Tibial artery (tissue), 4 donors: ENCODE measurements at regions not wholly inside any gene's neighbourhood (a gene's known extent, or its start where the extent isn't known, plus 50 kb on each side); places are given as distances from the start of the nearest gene placed in this dataset.

ENCODE experiments used
- DNase-seq, 2 donors: peaks; one replicate each; pipeline ENCODE4 v3.0.0-alpha.2; 2019
- H3K27ac ChIP-seq, 2 donors: fragments of 200-600 bp; sonication (generic) in 1 of 2; 1 replicate in 1 of 2; 2 replicates in 1 of 2; pipeline ENCODE4 v1.5.1; 2018 to 2019; ENCODE audit warnings: mild to moderate bottlenecking in 1 of 2
- H3K27me3 ChIP-seq, 2 donors: fragments of 200-600 bp; sonication (generic) in 1 of 2; one replicate each; pipeline versions ENCODE4 v1.5.1 to v1.6.0; 2016 to 2019
- H3K36me3 ChIP-seq, 3 donors: fragments of 200-600 bp; sonication (generic) in 2 of 3; one replicate each; pipeline ENCODE4 v1.5.1; 2016 to 2019; ENCODE audit warnings: mild to moderate bottlenecking in 2 of 3
- H3K4me1 ChIP-seq, 4 donors: fragments of 200-600 bp; sonication (generic) in 2 of 4; 1 replicate in 3 of 4; 2 replicates in 1 of 4; pipeline ENCODE4 v1.5.1; 2016 to 2019
- H3K4me3 ChIP-seq, 2 donors: fragments of 200-600 bp; sonication (generic) in 1 of 2; 1 replicate in 1 of 2; 2 replicates in 1 of 2; pipeline ENCODE4 v1.5.1; 2018 to 2019; ENCODE audit warnings: mild to moderate bottlenecking in 2 of 2
- H3K9me3 ChIP-seq, 3 donors: fragments of 200-600 bp; sonication (generic) in 1 of 3; one replicate each; pipeline ENCODE4 v1.5.1; 2016 to 2019
- CTCF ChIP-seq, 2 experiments: fragments of 200-600 bp in 1 of 2; fragments of 450-650 bp in 1 of 2; IDR thresholded peaks; one replicate each; pipeline ENCODE4 v1.5.1; 2017 to 2019; ENCODE audit warnings: antibody characterized with exemption in 2 of 2, mild to moderate bottlenecking in 1 of 2, moderate library complexity in 1 of 2
- intact Hi-C: fragments of 100-400 bp; cut with DNase I; formaldehyde crosslinking; loops from one replicate; pipeline ENCODE4 v1.15.0; 2023; ENCODE audit warnings: low total_unique reads

DNA sequence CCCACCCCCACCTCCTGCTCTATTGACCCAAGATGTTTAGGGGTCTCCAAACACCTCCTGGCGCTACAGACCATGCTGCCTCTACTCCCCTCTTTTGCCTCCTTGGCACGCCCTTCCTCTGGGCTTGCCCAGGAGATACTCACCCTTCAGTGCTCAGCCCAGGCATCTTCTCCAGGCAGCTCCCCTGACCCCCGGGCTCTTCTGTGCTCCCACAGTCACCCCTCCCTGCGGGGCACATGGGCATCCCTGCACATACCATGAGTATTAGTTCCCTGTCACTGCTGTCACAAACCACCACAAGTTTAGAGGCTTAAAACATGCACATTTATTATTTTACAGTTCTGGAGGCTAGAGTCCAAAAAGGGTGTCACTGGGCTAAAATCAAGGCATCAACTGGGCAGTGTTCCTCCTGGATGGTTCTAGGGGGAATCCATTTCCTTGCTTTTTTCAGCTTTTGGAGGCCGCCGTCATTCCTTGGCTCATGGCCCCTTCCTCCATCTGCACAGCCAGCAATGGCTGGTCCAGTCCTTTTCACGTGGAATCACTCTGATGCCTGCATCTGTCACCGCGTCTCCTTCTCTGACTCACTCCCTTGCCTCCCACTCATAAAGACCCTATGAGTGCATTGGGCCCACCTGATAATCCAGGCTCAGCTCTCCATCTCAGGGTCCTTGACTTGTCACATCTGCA is 230.4 kb upstream of the COPS8 start:
- Histone ChIP-seq H3K9me3 (no peaks in the 10 kb centered on the region), H3K4me1 (no peaks in the 10 kb centered on the region), H3K27me3 (no peaks in the 10 kb centered on the region), H3K36me3 (no peaks in the 10 kb centered on the region), H3K27ac (no peak overlapping the region), H3K4me3 (no peak overlapping the region)
- intact Hi-C loops: no loop called here
- no peak for TF ChIP-seq CTCF (IDR thresholded peaks at IDR 0.05)
- DNase-seq: peak in 1 of 2 donors; percentile 38

- H3K27ac ChIP-seq: no peak overlapping the region
- intact Hi-C loops: no loop called here
- TF ChIP-seq CTCF (IDR thresholded peaks at IDR 0.05): no peak
- no peaks in the 10 kb centered on the region for H3K4me1 ChIP-seq
- no peaks in the 10 kb centered on the region for H3K9me3 ChIP-seq
- DNase-seq: peak in 1 of 2 donors; percentile 59
- H3K36me3 ChIP-seq: no peaks in the 10 kb centered on the region
- no peak overlapping the region for H3K4me3 ChIP-seq
- H3K27me3 ChIP-seq: no peaks in the 10 kb centered on the region
Observed at GRCh38 chr2:236855866-236856847, 229.5 kb upstream of the COPS8 start.

DNA sequence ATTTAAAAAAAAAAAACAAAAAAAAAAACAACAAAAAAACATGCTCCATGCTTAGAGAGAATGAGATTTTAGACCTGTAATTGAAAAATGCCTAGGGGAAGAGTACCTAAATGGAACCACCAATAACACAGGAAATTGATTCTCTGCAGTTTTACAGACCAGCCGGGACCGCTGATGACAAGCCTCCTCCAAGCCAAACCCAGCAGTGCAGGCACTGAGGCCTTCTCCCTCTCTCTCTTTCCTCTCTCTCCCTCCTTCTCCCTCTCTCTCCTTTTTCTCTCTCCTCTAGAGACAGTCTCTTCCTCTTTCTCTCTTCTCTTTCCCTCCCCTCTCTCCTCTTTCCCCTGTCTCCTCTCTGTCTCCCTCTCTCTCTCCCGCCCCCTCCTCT is 228.8 kb upstream of the COPS8 start:
- DNase-seq: peak in 1 of 2 donors; percentile 33
- H3K9me3 ChIP-seq: no peaks in the 10 kb centered on the region
- no peak overlapping the region for H3K4me3 ChIP-seq
- no peaks in the 10 kb centered on the region for H3K4me1 ChIP-seq
- no peaks in the 10 kb centered on the region for H3K27me3 ChIP-seq
- intact Hi-C loops: no loop called here
- no peak overlapping the region for H3K27ac ChIP-seq
- no peak for TF ChIP-seq CTCF (IDR thresholded peaks at IDR 0.05)
- H3K36me3 ChIP-seq: no peaks in the 10 kb centered on the region

- DNase-seq: no peak
- intact Hi-C loops: no loop called here
- Histone ChIP-seq H3K9me3 (no peaks in the 10 kb centered on the region), H3K4me3 (no peak overlapping the region), H3K36me3 (no peaks in the 10 kb centered on the region), H3K4me1 (no peaks in the 10 kb centered on the region), H3K27ac (no peak overlapping the region), H3K27me3 (no peaks in the 10 kb centered on the region)
- TF ChIP-seq CTCF (IDR thresholded peaks at IDR 0.05): no peak
Observed at GRCh38 chr2:236857246-236857645, 228.4 kb upstream of the COPS8 start.

DNA sequence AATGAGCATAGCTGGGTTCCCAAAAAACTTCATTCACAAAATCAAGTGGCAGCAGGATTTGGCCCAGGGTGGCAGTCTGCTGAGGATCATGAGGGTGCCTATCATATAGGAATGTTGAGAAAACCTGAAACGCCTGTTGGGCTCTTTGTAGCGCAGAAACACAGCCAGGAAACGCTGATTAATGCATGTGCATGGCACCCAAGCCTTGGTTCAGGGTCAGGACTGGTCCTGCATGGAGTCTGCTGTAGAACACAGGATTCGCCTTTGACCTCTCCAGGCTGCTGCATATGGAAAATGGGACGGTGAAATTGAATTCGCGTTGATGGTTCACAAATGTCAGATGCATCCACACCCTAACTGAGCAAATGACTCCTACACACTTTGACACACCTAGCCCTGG is 227.9 kb upstream of the COPS8 start:
- DNase-seq: peak in 1 of 2 donors; percentile 3
- intact Hi-C loops: no loop called here
- TF ChIP-seq CTCF (IDR thresholded peaks at IDR 0.05): no peak
- no peaks in the 10 kb centered on the region for H3K36me3 ChIP-seq
- no peak overlapping the region for H3K27ac ChIP-seq
- H3K27me3 ChIP-seq: no peaks in the 10 kb centered on the region
- H3K4me1 ChIP-seq: no peaks in the 10 kb centered on the region
- no peak overlapping the region for H3K4me3 ChIP-seq
- no peaks in the 10 kb centered on the region for H3K9me3 ChIP-seq
